ENCODE measurements at regions not wholly inside any gene's neighbourhood (a gene's known extent, or its start where the extent isn't known, plus 50 kb on each side); places are given as distances from the start of the nearest gene placed in this dataset.
"Not testable (repeated sequence)": the region's sequence is repeated elsewhere in the genome, so short reads cannot be mapped to it uniquely, and the experiment has no call there.

DNA sequence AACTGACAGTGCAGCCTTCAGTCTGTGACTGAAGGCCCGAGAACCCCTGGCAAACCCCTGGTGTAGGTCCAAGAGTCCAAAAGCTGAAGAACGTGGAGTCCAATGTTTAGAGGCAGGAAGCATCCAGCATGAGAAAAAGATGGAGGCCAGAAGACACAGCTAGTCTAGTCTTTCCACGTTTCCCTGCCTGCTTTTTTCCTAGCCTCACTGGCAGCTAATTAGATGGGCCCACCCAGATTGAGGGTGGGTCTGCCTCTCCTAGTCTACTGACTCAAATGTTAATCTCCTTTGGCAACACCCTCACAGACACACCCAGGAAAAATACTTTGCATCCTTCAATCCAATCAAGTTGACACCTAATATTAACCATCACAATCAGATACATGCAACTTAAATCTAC is 87.8 kb downstream of the TENT5D start:
- WGBS, 2 donors, result 69 to 90% methylated on average over 3 of the region's 3 CpGs
- H3K4me1 ChIP-seq; DNase-seq; H3K27me3 ChIP-seq; H3K36me3 ChIP-seq; H3K27ac ChIP-seq; H3K4me3 ChIP-seq; H3K9me3 ChIP-seq; ATAC-seq (ENCODE audit: low FRiP score in 2 of 2): not testable (repeated sequence)

GRCh38 chrX:80511969-80512760 is 91.9 kb downstream of the TENT5D start:
- Histone ChIP-seq H3K27me3 (no peaks in the 10 kb centered on the region), H3K36me3 (no peaks in the 10 kb centered on the region), H3K27ac (no peak overlapping the region), H3K9me3 (no peaks in the 10 kb centered on the region), H3K4me3 (no peak overlapping the region), H3K4me1 (no peaks in the 10 kb centered on the region)
- ATAC-seq (ENCODE audit: low FRiP score in 2 of 2) (no peak), DNase-seq (no peak)
- no peak for TF ChIP-seq POLR2AphosphoS5 (IDR thresholded peaks at IDR 0.05)
- TF ChIP-seq EP300 (IDR thresholded peaks at IDR 0.05), result no peak
- no peak for TF ChIP-seq POLR2A (IDR thresholded peaks at IDR 0.05)
- no peak for TF ChIP-seq CTCF (IDR thresholded peaks at IDR 0.05)
- WGBS, 2 donors, result 47 to 61% methylated on average over 6 to 7 of the region's 7 CpGs

DNA sequence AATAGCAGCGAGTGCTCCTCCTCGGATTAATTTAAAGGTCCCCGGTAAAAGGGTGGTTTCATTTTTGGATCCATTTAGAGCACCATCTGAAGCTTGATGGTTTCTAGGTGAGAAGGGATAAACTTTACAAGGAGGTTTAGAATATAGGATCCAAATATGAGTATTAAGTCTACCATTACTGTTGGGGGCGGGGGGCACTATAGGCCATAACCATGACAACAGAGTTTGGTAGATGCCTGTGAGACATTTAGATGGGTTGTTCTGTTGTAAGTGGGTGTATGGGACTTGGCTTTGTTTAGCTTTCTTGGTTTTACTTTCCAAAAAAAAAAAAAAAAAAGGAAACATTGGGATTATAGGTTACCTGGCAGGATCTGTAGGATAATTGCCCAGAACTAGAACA is 92.7 kb downstream of the TENT5D start:
- no peaks in the 10 kb centered on the region for H3K4me1 ChIP-seq
- no peak overlapping the region for H3K4me3 ChIP-seq
- no peaks in the 10 kb centered on the region for H3K36me3 ChIP-seq
- H3K27ac ChIP-seq, result no peak overlapping the region
- 53 to 63% methylated on average over 3 to 4 of the region's 4 CpGs for WGBS, 2 donors
- DNase-seq, result no peak
- ATAC-seq (ENCODE audit: low FRiP score in 2 of 2), result no peak
- H3K9me3 ChIP-seq, result no peaks in the 10 kb centered on the region
- TF ChIP-seq CTCF (IDR thresholded peaks at IDR 0.05) (no peak), POLR2A (IDR thresholded peaks at IDR 0.05) (no peak), EP300 (IDR thresholded peaks at IDR 0.05) (no peak), POLR2AphosphoS5 (IDR thresholded peaks at IDR 0.05) (no peak)
- H3K27me3 ChIP-seq, result no peaks in the 10 kb centered on the region

- Histone ChIP-seq H3K9me3 (no peaks in the 10 kb centered on the region), H3K27me3 (no peaks in the 10 kb centered on the region), H3K4me1 (no peaks in the 10 kb centered on the region), H3K36me3 (no peaks in the 10 kb centered on the region), H3K4me3 (no peak overlapping the region), H3K27ac (no peak overlapping the region)
- 7% methylated on average over 2 of the region's 2 CpGs for WGBS, 2 donors
- DNase-seq (no peak), ATAC-seq (ENCODE audit: low FRiP score in 2 of 2) (no peak)
- TF ChIP-seq EP300 (IDR thresholded peaks at IDR 0.05) (no peak), POLR2A (IDR thresholded peaks at IDR 0.05) (no peak), CTCF (IDR thresholded peaks at IDR 0.05) (no peak), POLR2AphosphoS5 (IDR thresholded peaks at IDR 0.05) (no peak)
Observed at GRCh38 chrX:80513625-80514024, 93.4 kb downstream of the TENT5D start.

DNA sequence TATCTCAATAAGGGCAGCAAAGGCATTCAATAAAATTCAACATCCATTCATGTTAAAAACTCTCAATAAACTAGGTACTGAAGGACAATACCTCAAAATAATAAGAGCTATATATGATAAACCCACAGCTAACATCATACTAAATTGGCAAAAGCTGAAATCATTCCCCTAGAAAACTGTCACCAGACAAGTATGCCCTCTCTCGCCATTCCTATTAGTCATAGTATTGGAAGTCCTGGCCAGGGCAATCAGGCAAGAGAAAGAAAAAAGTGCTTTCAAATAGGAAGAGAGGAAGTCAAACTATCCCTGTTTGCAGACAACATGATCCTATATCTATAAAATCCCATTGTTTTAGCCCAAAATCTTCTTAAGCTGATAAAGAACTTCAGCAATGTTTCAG is 116.8 kb downstream of the TENT5D start:
- Histone ChIP-seq H3K4me1 (no peaks in the 10 kb centered on the region), H3K36me3 (no peaks in the 10 kb centered on the region), H3K9me3 (no peaks in the 10 kb centered on the region), H3K4me3 (no peak overlapping the region), H3K27ac (no peak overlapping the region), H3K27me3 (no peaks in the 10 kb centered on the region)
- TF ChIP-seq POLR2AphosphoS5 (IDR thresholded peaks at IDR 0.05) (no peak), POLR2A (IDR thresholded peaks at IDR 0.05) (no peak), CTCF (IDR thresholded peaks at IDR 0.05) (no peak), EP300 (IDR thresholded peaks at IDR 0.05) (no peak)
- DNase-seq (no peak), ATAC-seq (ENCODE audit: low FRiP score in 2 of 2) (no peak)
- 0 to 11% methylated on average over 1 of the region's 1 CpG for WGBS, 2 donors
